NCI-H1436 treated with DMSO at 0.1 percent for 48 hours (cell line): ENCODE measurements at regions not wholly inside any gene's neighbourhood (a gene's known extent, or its start where the extent isn't known, plus 50 kb on each side); places are given as distances from the start of the nearest gene placed in this dataset.

Source experiments
- DNase-seq: peaks from one replicate; lab custom pipeline; 2025; lab: John Stamatoyannopoulos, UW

GRCh38 chr20:40540166-40540565 lies 148.9 kb downstream of the MAFB start:
- DNase-seq: no peak

GRCh38 chr20:40538131-40538530 lies 150.9 kb downstream of the MAFB start:
- no peak for DNase-seq

DNA sequence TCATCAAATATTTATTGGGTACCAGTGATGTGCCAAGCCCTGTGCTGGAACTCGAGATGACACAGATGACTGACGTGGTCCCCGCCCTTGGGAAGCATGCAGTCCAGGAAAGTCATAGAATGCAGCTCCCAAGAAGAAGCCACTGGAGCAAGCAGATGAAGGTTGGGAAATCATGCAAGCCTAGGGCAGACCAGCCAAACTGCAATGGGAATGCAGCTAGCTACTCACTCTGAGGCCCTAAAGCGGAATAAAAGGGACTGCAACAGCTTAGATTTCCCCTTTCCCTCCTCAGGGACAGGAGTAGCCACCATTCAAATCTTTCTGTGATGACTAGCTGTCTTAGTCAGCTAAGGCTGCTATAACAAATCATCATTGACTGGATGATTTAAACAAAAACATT lies 152.2 kb downstream of the MAFB start:
- DNase-seq: no peak

DNA sequence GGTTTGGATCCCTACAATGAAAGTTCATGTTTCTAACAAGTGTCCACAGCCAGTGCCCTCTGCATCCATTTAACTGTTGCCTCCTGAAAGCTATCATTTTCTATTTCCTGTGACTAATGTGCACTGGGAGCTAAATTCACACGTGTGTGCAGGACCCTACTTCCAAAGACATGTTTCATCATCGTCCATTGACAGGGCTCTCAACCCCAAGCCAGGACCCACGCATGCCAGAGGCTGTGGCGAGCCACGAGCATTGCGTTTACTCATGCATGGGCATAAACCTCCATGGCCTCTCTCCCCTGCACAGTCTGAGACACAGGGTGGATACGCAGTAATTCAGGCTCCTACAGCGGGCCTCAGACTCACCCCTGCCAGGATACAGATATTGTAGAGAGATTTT lies 153.2 kb downstream of the MAFB start:
- no peak for DNase-seq

GRCh38 chr20:40532103-40532502 lies 156.9 kb downstream of the MAFB start:
- no peak for DNase-seq

DNA sequence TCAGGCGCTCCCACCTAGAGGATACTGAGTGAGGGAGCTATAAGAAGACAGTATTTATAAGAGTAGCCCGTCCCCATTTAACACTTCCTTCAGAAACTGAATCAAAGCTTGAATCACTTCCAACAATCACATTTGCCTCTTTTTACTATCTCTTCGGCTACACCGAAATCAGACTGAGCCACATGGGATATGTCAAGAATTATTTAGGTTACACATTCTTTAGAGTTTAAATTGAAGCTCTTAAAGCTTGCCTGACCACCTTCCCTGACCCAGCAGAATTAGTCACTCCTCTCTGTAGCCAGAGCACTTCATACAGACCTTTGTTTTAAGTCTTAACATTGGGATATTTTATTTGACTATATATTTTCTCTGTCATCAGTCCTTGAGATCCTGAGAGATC lies 163.7 kb downstream of the MAFB start:
- DNase-seq: no peak

DNA sequence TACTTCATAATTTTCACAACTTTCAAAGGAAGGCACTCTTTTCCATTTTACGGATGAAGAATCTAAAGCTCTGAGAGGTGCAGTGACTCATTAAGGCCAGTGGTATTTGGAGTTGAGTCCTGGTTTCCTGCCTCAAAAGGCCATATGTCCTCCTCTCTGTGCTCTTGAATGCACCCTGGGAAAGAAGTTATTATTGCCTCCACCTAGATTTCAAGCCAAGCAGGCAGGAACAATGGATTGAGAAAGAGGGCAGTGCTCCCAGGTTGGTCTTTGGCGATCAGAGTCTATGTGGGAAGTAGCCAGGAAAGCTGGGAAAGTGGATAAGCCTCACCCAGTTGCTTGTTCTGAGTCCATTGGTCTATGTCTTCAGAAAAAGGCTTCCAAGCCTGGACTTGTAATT lies 165.0 kb downstream of the MAFB start:
- no peak for DNase-seq

DNA sequence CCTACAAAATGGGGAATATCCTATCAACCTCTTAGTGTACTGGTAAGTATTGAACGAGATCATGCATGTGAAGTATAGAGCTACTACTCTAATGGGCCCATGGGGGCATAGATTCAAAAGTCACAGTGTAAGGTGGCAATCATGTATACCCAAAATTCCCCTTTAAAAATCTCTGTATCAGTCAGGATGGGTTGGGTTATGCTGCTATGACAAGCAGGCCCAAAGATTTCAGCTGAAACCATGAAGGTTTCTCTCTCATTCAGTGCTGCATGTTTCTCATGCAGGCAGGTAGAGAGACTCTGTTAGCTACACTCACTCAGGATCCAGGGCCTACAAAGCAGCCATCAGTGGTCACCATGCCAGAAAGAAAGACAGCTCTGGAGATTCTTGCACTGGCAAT lies 166.6 kb downstream of the MAFB start:
- DNase-seq: no peak

DNA sequence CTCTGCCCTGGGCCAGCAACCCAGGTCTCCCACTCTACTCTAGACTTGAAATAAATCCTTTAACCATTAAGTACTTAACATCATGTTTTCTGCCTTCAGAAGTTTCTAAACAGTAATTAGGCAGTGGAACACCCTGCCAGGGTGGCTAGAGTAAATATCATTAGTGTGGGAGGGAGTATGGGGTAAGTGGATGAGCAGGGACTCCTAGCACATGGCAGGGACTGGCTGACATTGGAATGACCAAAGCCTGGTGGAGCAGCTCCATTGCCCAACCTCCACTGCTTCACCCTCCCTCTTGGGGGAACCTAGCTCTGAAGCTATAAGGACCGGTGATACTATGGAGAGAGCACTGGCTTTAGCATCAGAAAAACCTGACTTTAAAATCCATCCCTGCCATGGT lies 167.1 kb downstream of the MAFB start:
- no peak for DNase-seq

DNA sequence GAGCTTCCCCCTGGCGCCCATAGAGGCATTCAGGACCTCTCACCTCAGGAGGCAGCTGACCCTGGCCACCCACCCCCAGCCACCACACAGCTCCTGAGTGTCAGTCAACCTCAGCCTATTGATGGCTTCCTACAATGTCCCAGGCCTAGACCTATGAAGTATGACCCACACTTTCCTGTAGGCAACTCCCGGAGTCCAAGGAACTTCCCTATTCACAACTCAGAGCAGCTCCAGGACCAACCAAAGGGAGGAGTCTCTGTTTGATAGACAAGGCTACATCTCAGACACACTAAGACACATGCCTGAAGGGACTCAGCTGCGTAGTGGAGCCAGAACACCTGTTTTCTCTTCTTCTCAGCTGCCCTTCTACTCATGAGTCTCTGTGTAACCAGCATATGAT lies 169.1 kb downstream of the MAFB start:
- no peak for DNase-seq

DNA sequence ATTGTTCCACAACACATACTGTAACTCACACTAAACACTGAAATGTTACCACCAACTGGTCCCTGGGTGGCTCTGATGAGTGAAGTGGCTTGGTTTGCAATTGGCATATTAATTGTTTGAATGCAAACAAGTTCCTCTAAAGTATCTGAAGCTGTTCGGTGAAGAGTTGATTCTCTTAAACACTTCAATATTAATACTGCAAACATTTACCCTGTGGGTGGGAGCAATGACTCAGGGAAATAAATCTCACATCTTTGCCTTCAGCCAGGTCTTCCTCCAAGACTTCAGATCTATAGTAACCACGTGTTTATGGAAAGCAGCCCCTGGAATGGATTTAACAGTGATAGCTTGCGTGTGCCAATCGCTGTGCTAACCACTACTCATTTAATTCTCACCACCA lies 176.0 kb downstream of the MAFB start:
- no peak for DNase-seq

- no peak for DNase-seq
These were observed 176.4 kb downstream of the MAFB start for GRCh38 chr20:40512591-40512990.

DNA sequence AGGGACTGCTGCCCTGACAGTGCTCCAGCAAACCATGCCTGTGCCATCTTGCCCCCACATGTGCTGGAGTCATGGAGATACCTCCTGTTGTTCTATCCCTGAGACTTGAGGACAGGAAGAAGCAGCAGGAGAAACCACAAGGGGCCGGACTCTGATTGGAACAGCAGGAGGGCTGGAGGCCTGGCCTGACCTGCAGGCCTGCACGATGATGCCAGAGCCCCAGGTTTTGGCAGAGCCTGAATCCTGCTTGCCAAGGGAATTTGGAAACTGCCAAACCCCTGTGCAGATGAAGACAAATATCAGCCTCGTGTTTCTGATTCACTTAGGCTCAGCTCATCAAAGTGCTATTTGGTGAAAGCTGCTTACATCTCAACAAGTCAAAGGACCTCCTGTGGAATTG lies 177.6 kb downstream of the MAFB start:
- DNase-seq: no peak

- no peak for DNase-seq
These were observed 178.4 kb downstream of the MAFB start for GRCh38 chr20:40510622-40511021.

DNA sequence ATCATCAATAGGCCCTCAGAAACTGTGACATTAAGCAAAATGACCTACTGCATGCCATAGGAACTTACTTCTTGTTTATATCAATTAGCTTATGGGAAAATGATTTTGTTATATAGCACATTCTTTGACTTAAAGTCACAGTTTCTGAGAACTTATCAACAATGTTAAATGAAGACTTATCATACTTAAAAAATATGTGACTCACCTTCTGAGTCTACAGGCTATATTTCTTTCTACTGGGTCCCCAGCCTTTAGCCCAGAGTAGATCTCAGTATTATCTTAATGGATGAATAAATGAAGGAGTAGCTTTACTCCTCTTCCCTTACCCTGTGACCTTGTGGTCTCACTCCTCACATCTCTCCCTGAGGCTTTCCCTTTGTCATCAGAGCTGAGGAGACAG lies 180.2 kb downstream of the MAFB start:
- no peak for DNase-seq

DNA sequence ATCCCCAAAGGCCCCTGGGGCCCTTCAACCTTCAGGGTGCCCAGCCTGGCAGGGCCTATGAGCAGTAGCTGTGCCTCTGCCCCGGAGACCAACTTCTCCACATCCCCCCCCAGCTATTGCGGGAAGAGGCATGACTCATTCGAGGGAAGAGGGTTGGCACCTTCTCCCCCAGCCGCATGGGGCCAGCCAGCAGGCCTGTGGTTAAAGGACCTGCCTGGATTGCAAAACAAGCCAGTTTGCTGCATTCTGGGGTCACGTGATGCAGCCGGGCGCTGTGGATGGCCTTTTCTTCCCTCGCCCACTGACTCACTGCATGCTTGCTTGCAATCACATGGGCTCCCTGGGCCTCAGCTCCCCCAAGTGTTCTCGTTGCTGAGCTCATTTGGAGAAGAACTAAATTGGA lies 182.5 kb downstream of the MAFB start:
- DNase-seq: no peak

DNA sequence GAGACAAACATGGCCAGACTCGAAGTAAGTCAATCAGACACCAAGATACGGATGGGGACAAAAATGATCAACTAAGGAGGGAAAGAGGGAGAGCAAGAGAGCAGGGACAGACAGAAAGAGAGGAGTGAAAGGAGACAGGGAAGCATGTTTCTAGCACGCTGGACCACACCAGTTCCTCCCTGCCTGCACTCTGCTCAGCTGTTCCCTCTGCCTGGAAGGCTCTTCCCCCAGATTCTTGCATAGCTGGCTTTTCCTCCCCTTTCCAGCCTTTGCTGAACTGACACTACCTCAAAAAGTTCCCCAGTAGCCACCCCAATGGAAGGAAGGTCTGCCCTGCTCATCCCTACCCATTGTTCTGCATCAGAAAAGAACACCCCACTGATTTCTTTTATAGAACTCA lies 185.9 kb downstream of the MAFB start:
- no peak for DNase-seq

DNA sequence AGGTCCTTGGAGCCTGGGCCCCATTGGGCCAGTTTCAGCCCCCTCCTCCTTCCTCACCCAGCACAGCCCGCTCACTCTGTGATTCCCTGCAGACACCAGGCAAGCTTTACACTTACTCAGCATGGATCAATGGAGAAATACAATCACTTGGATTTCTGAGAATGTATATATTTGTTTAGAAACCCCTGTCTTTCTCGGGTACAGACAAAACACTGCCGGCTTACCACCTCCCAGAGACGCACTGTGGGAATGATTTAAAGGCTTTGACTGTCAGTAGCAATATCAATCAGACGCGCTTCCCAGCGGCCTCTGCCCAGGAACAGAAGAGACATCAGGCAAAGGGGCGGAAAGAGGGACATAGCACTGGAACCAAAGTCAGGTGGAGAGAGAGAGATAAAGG lies 186.5 kb downstream of the MAFB start:
- no peak for DNase-seq

GRCh38 chr20:40499391-40499790 lies 189.6 kb downstream of the MAFB start:
- DNase-seq: no peak

DNA sequence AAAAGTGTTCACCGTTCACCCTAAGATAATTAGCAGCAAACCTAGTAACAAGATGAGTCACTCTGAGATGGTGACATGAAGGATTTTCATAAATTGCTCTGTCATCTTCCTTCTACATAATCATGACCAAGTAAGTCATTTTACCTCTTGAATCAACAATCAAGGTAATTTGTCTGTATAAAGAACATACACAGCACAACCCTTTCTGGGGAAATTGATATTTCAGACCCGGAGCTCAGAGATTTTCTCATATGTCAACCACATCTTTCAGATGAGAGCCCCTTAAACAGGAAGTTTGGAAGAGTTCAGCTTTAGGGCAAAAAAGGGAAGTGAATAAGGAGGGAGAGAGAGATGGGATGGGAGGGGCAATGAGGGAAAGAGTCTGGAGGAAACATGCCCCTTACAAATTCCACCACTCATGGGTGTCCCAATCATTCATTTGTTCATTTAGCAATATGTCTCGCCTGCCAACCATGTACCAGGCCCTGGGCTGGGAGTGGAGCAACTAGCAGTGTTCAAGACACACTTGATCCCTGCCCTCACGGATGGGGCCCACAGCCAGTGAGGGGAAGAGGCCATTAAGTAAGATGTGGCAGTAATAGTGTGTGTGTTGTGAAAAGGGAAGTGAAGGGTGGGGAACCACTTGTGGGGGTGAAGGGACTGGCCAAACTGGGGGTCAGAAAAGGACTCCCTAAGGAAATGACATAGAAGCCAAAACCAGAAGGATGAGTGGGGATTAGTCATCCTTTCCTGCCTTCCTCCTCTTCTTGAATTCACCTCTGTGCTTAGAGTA lies 190.9 kb downstream of the MAFB start:
- no peak for DNase-seq

- DNase-seq: no peak
These were observed 193.1 kb downstream of the MAFB start for GRCh38 chr20:40495956-40496355.

- DNase-seq: no peak
These were observed 194.8 kb downstream of the MAFB start for GRCh38 chr20:40494248-40494647.

- no peak for DNase-seq
These were observed 195.5 kb downstream of the MAFB start for GRCh38 chr20:40493549-40493948.

DNA sequence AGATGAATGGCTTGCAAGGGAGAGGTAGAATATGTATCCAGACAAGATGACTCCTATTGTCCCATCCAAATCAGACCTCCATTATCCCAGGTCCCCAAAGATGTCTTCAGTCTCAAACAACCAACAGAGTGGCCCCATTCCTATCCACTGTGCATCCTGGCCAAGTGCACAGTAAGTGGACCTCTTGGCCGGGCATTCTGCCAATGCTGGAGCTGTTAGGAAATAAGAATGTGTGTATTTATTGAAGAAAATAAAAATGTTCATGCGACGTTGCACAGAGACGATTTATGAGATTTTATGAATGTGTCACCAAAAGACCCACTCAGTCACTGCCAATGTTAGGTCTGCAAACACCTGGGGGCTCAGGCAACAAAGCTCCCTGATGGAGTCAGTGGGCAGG lies 196.0 kb downstream of the MAFB start:
- no peak for DNase-seq
